Right atrium auricular region (tissue), 2 donors: ENCODE measurements at regions not wholly inside any gene's neighbourhood (a gene's known extent, or its start where the extent isn't known, plus 50 kb on each side); places are given as distances from the start of the nearest gene placed in this dataset.

Source experiments
- DNase-seq: peaks from one replicate; pipeline ENCODE4 v3.0.0-alpha.2; 2019; ENCODE audit warnings: low spot score
- H3K27ac ChIP-seq, 2 donors: fragments of 200-600 bp; sonication (generic); 1 replicate in 1 of 2; 2 replicates in 1 of 2; pipeline ENCODE4 v1.5.1; 2016 to 2019
- H3K27me3 ChIP-seq, 2 donors: fragments of 200-600 bp; sonication (generic); one replicate each; pipeline versions ENCODE4 v1.5.1 to v1.6.0; 2017 to 2019
- H3K36me3 ChIP-seq: fragments of 200-600 bp; sonication (generic); one replicate; pipeline ENCODE4 v1.5.1; 2016
- H3K4me1 ChIP-seq, 2 donors: fragments of 200-600 bp; sonication (generic); one replicate each; pipeline versions ENCODE4 v1.5.1 to v1.6.0; 2017 to 2019
- H3K4me3 ChIP-seq, 2 donors: fragments of 200-600 bp; sonication (generic); 1 replicate in 1 of 2; 2 replicates in 1 of 2; pipeline ENCODE4 v1.5.1; 2017 to 2019; ENCODE audit warnings: mild to moderate bottlenecking in 1 of 2, moderate library complexity in 1 of 2
- H3K9me3 ChIP-seq, 2 donors: fragments of 200-600 bp; sonication (generic); one replicate each; pipeline ENCODE4 v1.5.1; 2019
- CTCF ChIP-seq, 2 donors: fragments of 200-600 bp; sonication (generic); IDR thresholded peaks; one replicate each; pipeline ENCODE4 v1.5.1; 2019; ENCODE audit warnings: antibody characterized with exemption in 2 of 2

DNA sequence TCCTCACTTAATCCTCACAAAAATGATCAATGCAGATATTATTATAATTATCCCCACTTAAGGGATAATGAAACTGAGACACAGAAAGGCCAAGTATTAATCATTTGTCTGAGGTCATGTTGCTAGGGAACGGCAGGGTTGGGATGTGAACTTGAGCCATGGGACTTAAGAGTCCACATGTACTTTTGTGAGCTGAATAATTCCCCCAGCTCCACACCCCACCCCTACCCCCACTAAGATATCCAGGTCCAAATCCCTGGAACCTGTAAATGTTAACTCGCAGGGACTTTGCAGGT, 290.5 kb upstream of the GADL1 start:
- no peaks in the 10 kb centered on the region for H3K36me3 ChIP-seq
- no peaks in the 10 kb centered on the region for H3K4me1 ChIP-seq
- H3K4me3 ChIP-seq = no peak overlapping the region
- no peak for DNase-seq
- no peaks in the 10 kb centered on the region for H3K9me3 ChIP-seq
- TF ChIP-seq CTCF (IDR thresholded peaks at IDR 0.05) = no peak
- peak overlapping the region in 1 of 2 donors; percentile 56 for H3K27ac ChIP-seq
- no peaks in the 10 kb centered on the region for H3K27me3 ChIP-seq

GRCh38 chr3:31186041-31186440, 291.6 kb upstream of the GADL1 start:
- H3K27ac ChIP-seq = no peak overlapping the region
- no peak for TF ChIP-seq CTCF (IDR thresholded peaks at IDR 0.05)
- H3K4me1 ChIP-seq = no peaks in the 10 kb centered on the region
- H3K36me3 ChIP-seq = no peaks in the 10 kb centered on the region
- H3K27me3 ChIP-seq = no peaks in the 10 kb centered on the region
- no peak overlapping the region for H3K4me3 ChIP-seq
- no peaks in the 10 kb centered on the region for H3K9me3 ChIP-seq
- no peak for DNase-seq

- Histone ChIP-seq H3K36me3 (no peaks in the 10 kb centered on the region), H3K4me1 (no peaks in the 10 kb centered on the region), H3K4me3 (no peak overlapping the region), H3K27me3 (no peaks in the 10 kb centered on the region), H3K27ac (no peak overlapping the region), H3K9me3 (no peaks in the 10 kb centered on the region)
- no peak for TF ChIP-seq CTCF (IDR thresholded peaks at IDR 0.05)
- no peak for DNase-seq
Observed at GRCh38 chr3:31187380-31187779, 292.9 kb upstream of the GADL1 start.

GRCh38 chr3:31188112-31188511, 293.7 kb upstream of the GADL1 start:
- Histone ChIP-seq H3K9me3 (no peaks in the 10 kb centered on the region), H3K4me1 (no peaks in the 10 kb centered on the region), H3K27me3 (no peaks in the 10 kb centered on the region), H3K27ac (peak overlapping the region in 1 of 2 donors; percentile 48), H3K36me3 (no peaks in the 10 kb centered on the region), H3K4me3 (no peak overlapping the region)
- peak; percentile 61 for DNase-seq
- TF ChIP-seq CTCF (IDR thresholded peaks at IDR 0.05) = no peak

- Histone ChIP-seq H3K4me1 (no peaks in the 10 kb centered on the region), H3K4me3 (no peak overlapping the region), H3K36me3 (no peaks in the 10 kb centered on the region), H3K27ac (no peak overlapping the region), H3K9me3 (no peaks in the 10 kb centered on the region), H3K27me3 (no peaks in the 10 kb centered on the region)
- no peak for DNase-seq
- no peak for TF ChIP-seq CTCF (IDR thresholded peaks at IDR 0.05)
Observed at GRCh38 chr3:31189330-31189729, 294.9 kb upstream of the GADL1 start.

DNA sequence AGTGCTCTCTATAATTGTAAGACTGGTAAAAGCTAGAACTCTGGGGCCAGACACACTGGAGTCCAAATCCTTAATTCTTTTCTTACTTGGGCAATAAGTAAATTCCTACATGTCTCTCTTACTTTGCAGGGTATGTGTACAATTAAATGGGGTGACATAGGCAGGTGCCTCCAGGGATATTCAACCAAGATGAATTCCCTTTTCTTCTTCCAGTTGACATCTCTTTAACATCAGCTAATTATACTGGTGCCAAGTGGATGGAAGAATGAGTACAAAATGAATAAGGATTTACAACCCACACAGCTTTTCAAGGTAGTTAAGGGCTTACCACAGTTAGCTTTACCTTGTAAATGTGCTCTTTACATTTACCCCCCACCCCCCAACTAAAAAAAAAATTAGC, 295.5 kb upstream of the GADL1 start:
- Histone ChIP-seq H3K4me1 (no peaks in the 10 kb centered on the region), H3K27ac (no peak overlapping the region), H3K27me3 (no peaks in the 10 kb centered on the region), H3K9me3 (no peaks in the 10 kb centered on the region), H3K36me3 (no peaks in the 10 kb centered on the region), H3K4me3 (no peak overlapping the region)
- DNase-seq = no peak
- no peak for TF ChIP-seq CTCF (IDR thresholded peaks at IDR 0.05)
